Loucy (cell line): ENCODE measurements at regions not wholly inside any gene's neighbourhood (a gene's known extent, or its start where the extent isn't known, plus 50 kb on each side); places are given as distances from the start of the nearest gene placed in this dataset.

Experiments
- H2AFZ ChIP-seq: fragments of 200-600 bp; sonication (generic); 2 replicates; pipeline ENCODE4 v1.6.0; 2016; ENCODE audit warnings: antibody characterized with exemption, mild to moderate bottlenecking, low read length, moderate library complexity
- H3F3A ChIP-seq: fragments of 200-600 bp; 2 replicates; pipeline ENCODE4 v1.6.0; 2016; ENCODE audit warnings: antibody characterized with exemption, low read depth, mild to moderate bottlenecking
- H3K27me3 ChIP-seq: fragments of 200-600 bp; sonication (generic); 2 replicates; pipeline ENCODE4 v1.6.1; 2014; ENCODE audit warnings: low read length, mild to moderate bottlenecking; ENCODE audit not compliant: insufficient read depth, poor library complexity, severe bottlenecking
- H3K36me3 ChIP-seq: fragments of 200-600 bp; sonication (generic); 2 replicates; pipeline ENCODE4 v1.6.1; 2016; ENCODE audit warnings: low read length; ENCODE audit not compliant: insufficient read depth
- H3K4me1 ChIP-seq: fragments of 200-600 bp; sonication (generic); 2 replicates; pipeline ENCODE4 v1.5.1; 2014; ENCODE audit warnings: low read length, mild to moderate bottlenecking; ENCODE audit not compliant: insufficient read depth, poor library complexity, severe bottlenecking
- H3K4me2 ChIP-seq: fragments of 200-600 bp; sonication (generic); 2 replicates; pipeline ENCODE4 v1.6.0; 2014; ENCODE audit warnings: antibody characterized with exemption, low read length, low read depth, mild to moderate bottlenecking; ENCODE audit not compliant: poor library complexity, severe bottlenecking
- H3K4me3 ChIP-seq: fragments of 200-600 bp; sonication (generic); 2 replicates; pipeline ENCODE4 v1.5.1; 2014; ENCODE audit warnings: low read length, mild to moderate bottlenecking, mixed read lengths; ENCODE audit not compliant: poor library complexity, severe bottlenecking
- H3K79me2 ChIP-seq: fragments of 200-600 bp; sonication (generic); 2 replicates; pipeline ENCODE4 v1.6.1; 2014; ENCODE audit warnings: low read length; ENCODE audit not compliant: insufficient read depth
- H3K9ac ChIP-seq: fragments of 200-600 bp; sonication (generic); 2 replicates; pipeline ENCODE4 v1.6.0; 2014; ENCODE audit warnings: mild to moderate bottlenecking, low read depth, low read length, moderate library complexity; ENCODE audit not compliant: poor library complexity, severe bottlenecking
- H3K9me2 ChIP-seq: fragments of 200-600 bp; sonication (generic); replicated peaks from 2 replicates; pipeline ENCODE4 v1.6.1; 2016; ENCODE audit warnings: low read depth, low read length, mixed read lengths
- H3K9me3 ChIP-seq: fragments of 200-600 bp; sonication (generic); 2 replicates; pipeline ENCODE4 v1.6.1; 2014; ENCODE audit warnings: mild to moderate bottlenecking, antibody characterized with exemption, low read length, low read depth; ENCODE audit not compliant: insufficient read depth
- H4K20me1 ChIP-seq: fragments of 200-600 bp; sonication (generic); 2 replicates; pipeline ENCODE4 v1.6.0; 2014; ENCODE audit warnings: antibody characterized with exemption, low read length, mild to moderate bottlenecking; ENCODE audit not compliant: insufficient read depth, poor library complexity, severe bottlenecking
- EZH2phosphoT487 ChIP-seq: fragments of 200-600 bp; IDR thresholded peaks from 2 replicates; pipeline ENCODE4 v1.6.1; 2018; ENCODE audit warnings: antibody characterized with exemption, mild to moderate bottlenecking, moderate library complexity, borderline replicate concordance
- TF ChIP-seq, protein P1 (sequence below): fragments of 200-600 bp; sonication (generic); conservative IDR thresholded peaks from 2 replicates; pipeline ENCODE4 v1.5.1; 2014; ENCODE audit warnings: mild to moderate bottlenecking, antibody characterized with exemption, low read length

DNA sequence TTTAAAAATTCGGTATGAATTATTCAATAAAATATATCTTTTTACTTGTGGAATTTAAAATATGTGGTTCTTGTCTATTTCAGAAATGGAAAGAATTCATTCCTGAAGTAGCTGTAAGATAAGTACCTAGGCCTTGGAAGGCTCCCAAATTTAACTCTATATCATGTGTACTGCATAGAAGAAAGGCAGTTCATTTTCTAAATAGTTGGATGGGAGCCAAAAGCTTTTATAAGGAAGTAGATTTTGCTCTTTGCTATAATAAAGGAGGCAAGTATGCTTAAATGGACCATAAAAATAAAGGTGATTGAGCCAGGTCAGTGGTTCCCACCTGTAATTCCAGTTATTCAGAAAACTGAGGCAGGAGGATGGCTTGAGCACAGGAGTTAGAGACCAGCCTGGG, 187.5 kb downstream of the ATXN7L3B start:
- no peaks in the 10 kb centered on the region for H3K9me3 ChIP-seq
- H3K4me1 ChIP-seq = peaks cover 4% of the 10 kb centered on the region
- no peak overlapping the region for H2AFZ ChIP-seq
- no peaks in the 10 kb centered on the region for H3K36me3 ChIP-seq
- no peak overlapping the region for H3K4me3 ChIP-seq
- no peaks in the 10 kb centered on the region for H3F3A ChIP-seq
- no peaks in the 10 kb centered on the region for H3K9me2 ChIP-seq
- H4K20me1 ChIP-seq = no peaks in the 10 kb centered on the region
- no peaks in the 10 kb centered on the region for H3K79me2 ChIP-seq
- no peak overlapping the region for H3K9ac ChIP-seq
- no peak overlapping the region for H3K4me2 ChIP-seq
- H3K27me3 ChIP-seq = no peaks in the 10 kb centered on the region
- no peak for TF ChIP-seq EZH2phosphoT487
- TF ChIP-seq, protein P1, sequence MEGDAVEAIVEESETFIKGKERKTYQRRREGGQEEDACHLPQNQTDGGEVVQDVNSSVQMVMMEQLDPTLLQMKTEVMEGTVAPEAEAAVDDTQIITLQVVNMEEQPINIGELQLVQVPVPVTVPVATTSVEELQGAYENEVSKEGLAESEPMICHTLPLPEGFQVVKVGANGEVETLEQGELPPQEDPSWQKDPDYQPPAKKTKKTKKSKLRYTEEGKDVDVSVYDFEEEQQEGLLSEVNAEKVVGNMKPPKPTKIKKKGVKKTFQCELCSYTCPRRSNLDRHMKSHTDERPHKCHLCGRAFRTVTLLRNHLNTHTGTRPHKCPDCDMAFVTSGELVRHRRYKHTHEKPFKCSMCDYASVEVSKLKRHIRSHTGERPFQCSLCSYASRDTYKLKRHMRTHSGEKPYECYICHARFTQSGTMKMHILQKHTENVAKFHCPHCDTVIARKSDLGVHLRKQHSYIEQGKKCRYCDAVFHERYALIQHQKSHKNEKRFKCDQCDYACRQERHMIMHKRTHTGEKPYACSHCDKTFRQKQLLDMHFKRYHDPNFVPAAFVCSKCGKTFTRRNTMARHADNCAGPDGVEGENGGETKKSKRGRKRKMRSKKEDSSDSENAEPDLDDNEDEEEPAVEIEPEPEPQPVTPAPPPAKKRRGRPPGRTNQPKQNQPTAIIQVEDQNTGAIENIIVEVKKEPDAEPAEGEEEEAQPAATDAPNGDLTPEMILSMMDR = no peak

DNA sequence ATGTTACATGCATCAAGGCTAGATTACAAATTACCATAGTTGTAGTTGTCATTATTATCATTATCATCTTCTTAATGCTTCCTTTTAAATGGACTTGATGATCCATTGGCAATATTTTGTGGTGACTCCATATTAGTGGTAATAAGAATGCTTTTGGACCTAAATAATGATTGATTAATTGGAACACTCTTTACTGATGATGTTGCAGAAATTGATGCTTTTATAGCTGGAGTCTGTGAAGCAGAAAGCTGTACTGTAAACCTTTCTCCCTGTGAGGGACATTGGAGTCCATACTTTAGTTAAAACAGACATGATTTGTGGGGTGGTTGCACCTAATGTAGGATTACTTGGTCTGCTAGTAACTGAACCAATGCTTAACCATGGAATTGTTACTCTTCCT, 190.4 kb downstream of the ATXN7L3B start:
- Histone ChIP-seq H3K4me1 (peaks cover 13% of the 10 kb centered on the region), H3K9me2 (no peaks in the 10 kb centered on the region), H3K9ac (no peak overlapping the region), H3K27me3 (no peaks in the 10 kb centered on the region), H3K4me3 (no peak overlapping the region), H3K36me3 (no peaks in the 10 kb centered on the region), H3K4me2 (no peak overlapping the region), H4K20me1 (no peaks in the 10 kb centered on the region), H2AFZ (no peak overlapping the region), H3F3A (peaks cover 10% of the 10 kb centered on the region; the same call in 1 of the 2 replicates), H3K79me2 (no peaks in the 10 kb centered on the region), H3K9me3 (no peaks in the 10 kb centered on the region)
- no peak for TF ChIP-seq EZH2phosphoT487
- TF ChIP-seq, protein P1 = no peak

DNA sequence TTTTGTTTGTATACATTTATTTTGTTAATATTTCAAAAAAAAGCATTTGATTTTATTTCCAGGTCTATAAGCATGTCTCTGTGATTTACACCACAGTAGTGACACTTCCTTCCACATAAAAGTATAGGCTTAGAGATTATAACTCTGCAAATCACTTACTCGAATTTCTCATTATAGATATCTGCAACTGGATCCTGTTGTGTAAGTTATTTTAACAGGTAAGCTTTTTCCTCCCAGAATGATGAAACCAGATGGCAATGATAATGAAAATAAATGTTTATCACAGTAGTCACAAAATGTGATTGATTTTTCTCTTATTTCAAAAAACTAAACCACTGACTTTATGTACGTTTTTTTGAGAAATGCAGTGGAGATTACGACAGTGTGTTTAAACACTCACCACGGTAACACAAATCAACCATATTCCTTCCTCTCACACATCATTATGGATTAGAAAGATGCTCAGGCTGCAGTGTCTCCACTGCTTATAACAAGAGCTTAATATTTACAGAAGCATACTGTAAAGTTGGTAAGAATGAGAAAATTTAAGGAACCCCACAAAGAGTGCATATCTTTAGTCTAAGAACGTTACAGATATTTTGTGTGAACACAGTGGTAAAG, 194.6 kb downstream of the ATXN7L3B start:
- Histone ChIP-seq H3K9ac (no peak overlapping the region), H3K9me3 (no peaks in the 10 kb centered on the region), H3K27me3 (no peaks in the 10 kb centered on the region), H3K4me1 (peaks cover 29% of the 10 kb centered on the region), H2AFZ (no peak overlapping the region), H3K4me2 (peak overlapping the region; percentile 53), H3K4me3 (peak overlapping the region; percentile 20), H3K9me2 (no peaks in the 10 kb centered on the region), H3K36me3 (no peaks in the 10 kb centered on the region), H3F3A (peaks cover 14% of the 10 kb centered on the region; the same call in 1 of the 2 replicates), H3K79me2 (no peaks in the 10 kb centered on the region), H4K20me1 (no peaks in the 10 kb centered on the region)
- TF ChIP-seq, protein P1 = no peak
- TF ChIP-seq EZH2phosphoT487 = no peak
